ENCODE measurements at regions not wholly inside any gene's neighbourhood (a gene's known extent, or its start where the extent isn't known, plus 50 kb on each side); places are given as distances from the start of the nearest gene placed in this dataset.

DNA sequence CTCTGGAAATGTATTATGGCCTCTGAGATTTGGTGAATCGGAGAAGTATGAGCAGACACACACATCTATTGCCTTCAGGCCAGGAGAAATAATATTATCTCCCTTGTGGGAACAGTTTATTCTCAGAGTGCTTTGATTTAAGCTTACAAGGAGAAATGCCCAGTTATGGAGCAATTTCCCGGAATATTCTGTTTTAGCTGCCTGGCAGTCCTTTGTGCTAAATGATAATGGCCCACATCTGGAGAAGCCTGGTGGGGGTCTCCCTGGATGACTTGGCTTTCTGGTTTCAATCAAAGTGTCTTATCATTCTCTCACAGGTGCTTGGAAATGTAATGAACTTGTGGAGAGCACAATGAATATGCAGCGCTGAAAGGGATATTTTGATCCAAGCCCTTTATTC lies 389.6 kb upstream of the USP24 start:
- Histone ChIP-seq H3K79me2 (ENCODE audit: insufficient read depth, low read length) (no peaks in the 10 kb centered on the region), H3K9ac (ENCODE audit: insufficient read depth, low read depth, low read length) (no peak overlapping the region), H3K4me3 (replicated peaks in 1 of 3; ENCODE audit: insufficient read depth in 1 of 3, low read depth in 2 of 3, low read length in 3 of 3) (no peak overlapping the region), H3K9me3 (ENCODE audit: low read length) (peaks cover 20% of the 10 kb centered on the region), H3K4me1 (ENCODE audit: insufficient read depth, low read length) (0 out of 2 replicates have a peak, but pooled peaks cover under 1% of the 10 kb centered on the region), H4K20me1 (ENCODE audit: insufficient read depth, low read length) (no peaks in the 10 kb centered on the region), H3K27ac (ENCODE audit: extremely low read length, insufficient read depth, low read length) (no peak overlapping the region), H3K27me3 (ENCODE audit: control insufficient read depth in 1 of 2, insufficient read depth in 2 of 2, low read length in 2 of 2) (no peaks in the 10 kb centered on the region), H3K4me2 (ENCODE audit: low read depth, low read length) (no peak overlapping the region), H2AFZ (ENCODE audit: low read length) (no peak overlapping the region), H3K36me3 (replicated peaks in 1 of 2; ENCODE audit: control insufficient read depth in 1 of 2, insufficient read depth in 2 of 2, low read length in 2 of 2) (no peaks in the 10 kb centered on the region)
- in situ Hi-C loops (cut with HindIII; ENCODE audit: extremely low pct_ligation_motif_present, low pct_unique_long_range_greater_than_20kb) (no loop called here), intact Hi-C loops (cut with micrococcal nuclease; ENCODE audit: unreplicated experiment) (no loop called here)
- no TSS peak for BruUV-seq (replicated peaks)
- ATAC-seq (no peak), DNase-seq (ENCODE audit: low spot score) (no peak), FAIRE-seq (no peak)
- 60% methylated on average over 3 of the region's 3 CpGs for WGBS (ENCODE audit: low lambda C conversion rate)
- TF ChIP-seq PHF21A (CRISPR knock-in tag; IDR thresholded peaks at IDR 0.05) (no peak), ZNF790 (CRISPR knock-in tag; IDR thresholded peaks at IDR 0.05; ENCODE audit: borderline replicate concordance) (no peak), ZNF292 (CRISPR knock-in tag; IDR thresholded peaks at IDR 0.05; ENCODE audit: borderline replicate concordance, low read depth) (no peak)
- POLR2A ChIA-PET = no interaction called here
- CTCF ChIA-PET (ENCODE audit: low intra/inter-chr PET ratio, low total read pairs) = no interaction called here

DNA sequence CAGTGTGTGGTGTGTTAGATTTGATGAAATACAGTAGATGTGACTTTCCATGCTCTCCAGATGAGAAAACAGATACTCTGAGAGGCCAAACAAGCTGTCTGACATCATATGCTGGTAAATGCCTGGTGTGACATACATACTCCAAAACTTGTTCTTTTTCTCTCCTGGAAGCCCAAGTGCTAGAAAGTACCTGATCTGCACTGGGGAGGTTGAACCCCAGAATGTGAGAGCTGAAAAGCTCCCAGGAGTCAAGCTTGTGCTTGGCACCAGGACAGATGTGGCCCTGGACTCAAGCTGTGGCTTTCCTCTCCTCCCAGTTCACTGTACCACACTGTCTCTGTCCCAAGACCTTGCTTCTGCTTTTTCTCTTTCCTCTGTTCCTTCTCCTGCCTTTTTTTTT lies 389.0 kb upstream of the USP24 start:
- Histone ChIP-seq H3K36me3 (replicated peaks in 1 of 2; ENCODE audit: control insufficient read depth in 1 of 2, insufficient read depth in 2 of 2, low read length in 2 of 2) (no peaks in the 10 kb centered on the region), H3K4me2 (ENCODE audit: low read depth, low read length) (no peak overlapping the region), H4K20me1 (ENCODE audit: insufficient read depth, low read length) (no peaks in the 10 kb centered on the region), H3K9ac (ENCODE audit: insufficient read depth, low read depth, low read length) (no peak overlapping the region), H3K27ac (ENCODE audit: extremely low read length, insufficient read depth, low read length) (no peak overlapping the region), H3K4me1 (ENCODE audit: insufficient read depth, low read length) (no peaks in the 10 kb centered on the region), H3K79me2 (ENCODE audit: insufficient read depth, low read length) (no peaks in the 10 kb centered on the region), H2AFZ (ENCODE audit: low read length) (no peak overlapping the region), H3K9me3 (ENCODE audit: low read length) (peaks cover 20% of the 10 kb centered on the region), H3K27me3 (ENCODE audit: control insufficient read depth in 1 of 2, insufficient read depth in 2 of 2, low read length in 2 of 2) (no peaks in the 10 kb centered on the region), H3K4me3 (replicated peaks in 1 of 3; ENCODE audit: insufficient read depth in 1 of 3, low read depth in 2 of 3, low read length in 3 of 3) (no peak overlapping the region)
- POLR2A ChIA-PET = no interaction called here
- CTCF ChIA-PET (ENCODE audit: low intra/inter-chr PET ratio, low total read pairs) = no interaction called here
- in situ Hi-C loops (cut with HindIII; ENCODE audit: extremely low pct_ligation_motif_present, low pct_unique_long_range_greater_than_20kb) = no loop called here
- ATAC-seq = no peak
- intact Hi-C loops (cut with micrococcal nuclease; ENCODE audit: unreplicated experiment) = no loop called here
- no peak for DNase-seq (ENCODE audit: low spot score)
- no TSS peak for BruUV-seq (replicated peaks)
- no peak for TF ChIP-seq ZNF780A (CRISPR knock-in tag; IDR thresholded peaks at IDR 0.05)
- TF ChIP-seq HOXA5 (CRISPR knock-in tag; IDR thresholded peaks at IDR 0.05) = no peak
- no peak for TF ChIP-seq ZNF619 (CRISPR knock-in tag; IDR thresholded peaks at IDR 0.05)
- no peak for TF ChIP-seq ZNF766 (CRISPR knock-in tag; IDR thresholded peaks at IDR 0.05; ENCODE audit: borderline replicate concordance)
- no peak for TF ChIP-seq MXD4 (CRISPR knock-in tag; IDR thresholded peaks at IDR 0.05)
- TF ChIP-seq ELF3 (CRISPR knock-in tag; IDR thresholded peaks at IDR 0.05) = no peak
- no peak for TF ChIP-seq NR2F6 (IDR thresholded peaks at IDR 0.05)
- TF ChIP-seq NR2F6 (CRISPR knock-in tag; IDR thresholded peaks at IDR 0.05) = no peak
- no peak for TF ChIP-seq FOXO1 (CRISPR knock-in tag; IDR thresholded peaks at IDR 0.05)
- TF ChIP-seq, protein P1, sequence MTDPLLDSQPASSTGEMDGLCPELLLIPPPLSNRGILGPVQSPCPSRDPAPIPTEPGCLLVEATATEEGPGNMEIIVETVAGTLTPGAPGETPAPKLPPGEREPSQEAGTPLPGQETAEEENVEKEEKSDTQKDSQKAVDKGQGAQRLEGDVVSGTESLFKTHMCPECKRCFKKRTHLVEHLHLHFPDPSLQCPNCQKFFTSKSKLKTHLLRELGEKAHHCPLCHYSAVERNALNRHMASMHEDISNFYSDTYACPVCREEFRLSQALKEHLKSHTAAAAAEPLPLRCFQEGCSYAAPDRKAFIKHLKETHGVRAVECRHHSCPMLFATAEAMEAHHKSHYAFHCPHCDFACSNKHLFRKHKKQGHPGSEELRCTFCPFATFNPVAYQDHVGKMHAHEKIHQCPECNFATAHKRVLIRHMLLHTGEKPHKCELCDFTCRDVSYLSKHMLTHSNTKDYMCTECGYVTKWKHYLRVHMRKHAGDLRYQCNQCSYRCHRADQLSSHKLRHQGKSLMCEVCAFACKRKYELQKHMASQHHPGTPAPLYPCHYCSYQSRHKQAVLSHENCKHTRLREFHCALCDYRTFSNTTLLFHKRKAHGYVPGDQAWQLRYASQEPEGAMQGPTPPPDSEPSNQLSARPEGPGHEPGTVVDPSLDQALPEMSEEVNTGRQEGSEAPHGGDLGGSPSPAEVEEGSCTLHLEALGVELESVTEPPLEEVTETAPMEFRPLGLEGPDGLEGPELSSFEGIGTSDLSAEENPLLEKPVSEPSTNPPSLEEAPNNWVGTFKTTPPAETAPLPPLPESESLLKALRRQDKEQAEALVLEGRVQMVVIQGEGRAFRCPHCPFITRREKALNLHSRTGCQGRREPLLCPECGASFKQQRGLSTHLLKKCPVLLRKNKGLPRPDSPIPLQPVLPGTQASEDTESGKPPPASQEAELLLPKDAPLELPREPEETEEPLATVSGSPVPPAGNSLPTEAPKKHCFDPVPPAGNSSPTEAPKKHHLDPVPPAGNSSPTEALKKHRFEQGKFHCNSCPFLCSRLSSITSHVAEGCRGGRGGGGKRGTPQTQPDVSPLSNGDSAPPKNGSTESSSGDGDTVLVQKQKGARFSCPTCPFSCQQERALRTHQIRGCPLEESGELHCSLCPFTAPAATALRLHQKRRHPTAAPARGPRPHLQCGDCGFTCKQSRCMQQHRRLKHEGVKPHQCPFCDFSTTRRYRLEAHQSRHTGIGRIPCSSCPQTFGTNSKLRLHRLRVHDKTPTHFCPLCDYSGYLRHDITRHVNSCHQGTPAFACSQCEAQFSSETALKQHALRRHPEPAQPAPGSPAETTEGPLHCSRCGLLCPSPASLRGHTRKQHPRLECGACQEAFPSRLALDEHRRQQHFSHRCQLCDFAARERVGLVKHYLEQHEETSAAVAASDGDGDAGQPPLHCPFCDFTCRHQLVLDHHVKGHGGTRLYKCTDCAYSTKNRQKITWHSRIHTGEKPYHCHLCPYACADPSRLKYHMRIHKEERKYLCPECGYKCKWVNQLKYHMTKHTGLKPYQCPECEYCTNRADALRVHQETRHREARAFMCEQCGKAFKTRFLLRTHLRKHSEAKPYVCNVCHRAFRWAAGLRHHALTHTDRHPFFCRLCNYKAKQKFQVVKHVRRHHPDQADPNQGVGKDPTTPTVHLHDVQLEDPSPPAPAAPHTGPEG (CRISPR knock-in tag; IDR thresholded peaks at IDR 0.05) = no peak
- FAIRE-seq = no peak
